PC-9 (cell line): ENCODE measurements at regions not wholly inside any gene's neighbourhood (a gene's known extent, or its start where the extent isn't known, plus 50 kb on each side); places are given as distances from the start of the nearest gene placed in this dataset.

Experiments
- BruUV-seq: library from RNA; stranded (reverse); fragments of 400-500 nt; replicated peaks from 2 replicates; lab custom pipeline; 2021; lab: Mats Ljungman, UMichigan
- CTCF ChIA-PET: fragments of 300-600 bp; sonication (Branson Sonifier 250); formaldehyde crosslinking; loops from one replicate; lab custom pipeline; 2022; ENCODE audit warnings: antibody characterized with exemption; lab: Charles Lee
- POLR2A ChIA-PET: fragments of 300-600 bp; sonication (Branson Sonifier 250); formaldehyde crosslinking; loops from one replicate; lab custom pipeline; 2022; ENCODE audit warnings: antibody characterized with exemption; ENCODE audit not compliant: unreplicated experiment; lab: Charles Lee
- DNase-seq, 2 experiments: peaks; one replicate each; pipeline versions ENCODE4 v3.0.0 to v3.0.0-alpha.2; 2015 to 2022; ENCODE audit warnings: mixed read lengths in 1 of 2
- H2AFZ ChIP-seq: fragments of 200-600 bp; sonication (generic); 2 replicates; pipeline ENCODE4 v1.8.1; 2017; ENCODE audit warnings: antibody characterized with exemption
- H3F3A ChIP-seq: fragments of 200-600 bp; sonication (generic); 2 replicates; pipeline ENCODE4 v1.8.1; 2017; ENCODE audit warnings: antibody characterized with exemption, mild to moderate bottlenecking, low read depth; ENCODE audit not compliant: insufficient read depth
- H3K27ac ChIP-seq: fragments of 200-600 bp; sonication (generic); 2 replicates; pipeline ENCODE4 v1.6.1; 2016; ENCODE audit warnings: mixed run types
- H3K27me3 ChIP-seq: fragments of 200-600 bp; sonication (generic); 2 replicates; pipeline ENCODE4 v1.6.1; 2016; ENCODE audit warnings: low read depth, mixed run types; ENCODE audit not compliant: insufficient read depth
- H3K36me3 ChIP-seq: fragments of 200-600 bp; sonication (generic); 2 replicates; pipeline ENCODE4 v1.6.1; 2016; ENCODE audit warnings: low read depth, mixed run types
- H3K4me1 ChIP-seq: fragments of 200-600 bp; sonication (generic); replicated peaks from 2 replicates; pipeline ENCODE4 v1.6.1; 2016; ENCODE audit warnings: mixed run types; ENCODE audit not compliant: insufficient read depth
- H3K4me2 ChIP-seq: fragments of 200-600 bp; sonication (generic); 2 replicates; pipeline ENCODE4 v1.6.1; 2017; ENCODE audit warnings: mixed run types
- H3K4me3 ChIP-seq: fragments of 200-600 bp; sonication (generic); 2 replicates; pipeline ENCODE4 v1.6.1; 2016; ENCODE audit warnings: mixed run types
- H3K79me2 ChIP-seq: fragments of 200-600 bp; sonication (generic); 2 replicates; pipeline ENCODE4 v1.6.1; 2017; ENCODE audit warnings: low read depth, mixed run types
- H3K9me2 ChIP-seq: fragments of 200-600 bp; sonication (generic); 2 replicates; pipeline ENCODE4 v1.8.1; 2017; ENCODE audit warnings: mild to moderate bottlenecking; ENCODE audit not compliant: insufficient read depth
- H3K9me3 ChIP-seq: fragments of 200-600 bp; sonication (generic); 2 replicates; pipeline ENCODE4 v1.8.1; 2016; ENCODE audit warnings: low read depth; ENCODE audit not compliant: insufficient read depth
- H4K20me1 ChIP-seq: fragments of 200-600 bp; sonication (generic); 2 replicates; pipeline ENCODE4 v1.8.1; 2017; ENCODE audit not compliant: insufficient read depth
- CTCF ChIP-seq: fragments of 200-600 bp; sonication (generic); conservative IDR thresholded peaks from 2 replicates; pipeline ENCODE4 v1.6.1; 2017; ENCODE audit warnings: mixed run types, antibody characterized with exemption, mild to moderate bottlenecking, moderate library complexity
- EZH2 ChIP-seq: fragments of 200-600 bp; sonication (generic); IDR thresholded peaks from 2 replicates; pipeline ENCODE4 v1.8.0; 2017; ENCODE audit warnings: antibody characterized with exemption, low read depth
- intact Hi-C: fragments of 100-400 bp; cut with micrococcal nuclease; formaldehyde crosslinking; loops from one replicate; pipeline ENCODE4 v1.10.0; 2022; ENCODE audit not compliant: unreplicated experiment

DNA sequence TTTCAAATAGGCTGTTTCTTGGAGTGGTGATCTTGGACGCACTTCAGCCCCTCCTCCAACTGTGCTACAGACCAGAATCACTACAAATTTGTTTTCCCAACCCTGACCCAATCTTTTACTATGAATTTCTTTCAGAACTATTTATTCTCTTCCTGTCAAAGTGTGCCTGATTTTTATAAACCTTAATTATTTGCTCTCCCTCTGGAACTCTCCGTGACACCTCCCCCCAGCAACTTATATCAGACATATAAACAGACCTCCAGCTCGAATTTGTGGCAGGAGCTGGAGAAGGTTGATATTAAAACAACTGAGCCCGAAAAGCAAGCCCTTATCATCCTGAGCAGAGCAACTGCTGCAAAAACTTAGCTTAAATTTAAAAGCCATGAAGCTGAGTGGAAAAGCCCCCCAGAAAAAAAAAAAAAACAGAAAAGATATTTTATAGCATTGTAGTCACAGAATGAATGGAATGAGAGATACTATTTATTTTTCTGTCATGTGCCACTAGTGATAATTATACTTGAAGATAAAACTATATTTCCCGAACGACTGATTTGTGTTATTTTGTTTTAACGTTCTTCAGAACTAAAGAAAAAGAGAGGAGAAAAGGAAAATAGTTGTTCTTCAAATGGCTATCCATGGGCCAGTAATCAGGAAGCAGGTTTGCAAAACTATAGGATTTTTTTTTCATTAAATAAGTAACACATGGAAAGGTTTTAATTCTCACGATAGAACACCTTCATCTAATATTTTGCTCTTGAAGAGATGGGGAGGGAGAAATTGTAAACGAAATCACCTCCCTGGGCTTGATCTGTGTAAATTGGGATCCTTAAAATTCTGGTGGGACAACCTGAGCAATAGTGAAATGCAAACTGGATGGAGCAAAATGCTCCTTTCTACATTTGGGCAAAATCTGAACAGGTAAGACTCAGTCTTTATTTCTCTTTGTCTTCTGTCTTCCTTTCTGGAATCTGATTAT is 80.8 kb downstream of the NR2F2 start:
- Histone ChIP-seq H3K79me2 (no peaks in the 10 kb centered on the region), H3K4me1 (no peaks in the 10 kb centered on the region), H4K20me1 (no peaks in the 10 kb centered on the region), H3K27ac (no peak overlapping the region), H3K9me2 (no peaks in the 10 kb centered on the region), H3K9me3 (no peaks in the 10 kb centered on the region), H2AFZ (no peak overlapping the region), H3K36me3 (no peaks in the 10 kb centered on the region), H3K4me3 (no peak overlapping the region), H3K27me3 (peaks cover 5% of the 10 kb centered on the region; the same call in 1 of the 2 replicates), H3K4me2 (no peak overlapping the region), H3F3A (no peaks in the 10 kb centered on the region)
- TF ChIP-seq EZH2: no peak
- no peak for TF ChIP-seq CTCF
- no peak for DNase-seq
- no TSS peak for BruUV-seq
- CTCF ChIA-PET: no interaction called here
- intact Hi-C loops: no loop called here
- POLR2A ChIA-PET: interaction anchor here (0.5 kb wide), 1 partner anchor 965 kb away, joined by 3 read pairs; no protein-coding TSS in a partner anchor

GRCh38 chr15:96412045-96412905 is 81.8 kb downstream of the NR2F2 start:
- Histone ChIP-seq H3K27me3 (peaks cover 5% of the 10 kb centered on the region; the same call in 1 of the 2 replicates), H3K4me3 (no peak overlapping the region), H3K9me3 (no peaks in the 10 kb centered on the region), H3K36me3 (no peaks in the 10 kb centered on the region), H3K4me2 (no peak overlapping the region), H4K20me1 (no peaks in the 10 kb centered on the region), H3K27ac (no peak overlapping the region), H2AFZ (no peak overlapping the region), H3K4me1 (no peaks in the 10 kb centered on the region), H3K79me2 (no peaks in the 10 kb centered on the region), H3F3A (no peaks in the 10 kb centered on the region), H3K9me2 (no peaks in the 10 kb centered on the region)
- no peak for DNase-seq
- BruUV-seq: no TSS peak
- POLR2A ChIA-PET: no interaction called here
- intact Hi-C loops: no loop called here
- TF ChIP-seq EZH2 (no peak), CTCF (no peak)
- CTCF ChIA-PET: interaction anchor here (0.6 kb wide), 1 partner anchor 55 kb away, joined by 3 read pairs; no protein-coding TSS in a partner anchor

GRCh38 chr15:96412906-96413231 is 82.4 kb downstream of the NR2F2 start:
- Histone ChIP-seq H3K4me2 (no peak overlapping the region), H3K9me2 (no peaks in the 10 kb centered on the region), H3K9me3 (no peaks in the 10 kb centered on the region), H3K27me3 (peaks cover 5% of the 10 kb centered on the region; the same call in 1 of the 2 replicates), H3K27ac (no peak overlapping the region), H2AFZ (no peak overlapping the region), H3K36me3 (no peaks in the 10 kb centered on the region), H4K20me1 (no peaks in the 10 kb centered on the region), H3K4me3 (no peak overlapping the region), H3K79me2 (no peaks in the 10 kb centered on the region), H3K4me1 (peaks cover under 1% of the 10 kb centered on the region; the same call in 1 of the 2 replicates), H3F3A (no peaks in the 10 kb centered on the region)
- no peak for DNase-seq
- ChIA-PET CTCF (no interaction called here), POLR2A (no interaction called here)
- no TSS peak for BruUV-seq
- TF ChIP-seq EZH2 (no peak), CTCF (no peak)
- intact Hi-C loops: no loop called here
